GM23338 (cell line): ENCODE measurements at regions not wholly inside any gene's neighbourhood (a gene's known extent, or its start where the extent isn't known, plus 50 kb on each side); places are given as distances from the start of the nearest gene placed in this dataset.

ENCODE experiments used
- CREB1 ChIP-seq: fragments of 250-450 bp; sonication (Bioruptor Pico); IDR thresholded peaks from 2 replicates; pipeline ENCODE4 v1.5.0; 2020; ENCODE audit warnings: low read depth, mild to moderate bottlenecking, moderate library complexity
- EZH2 ChIP-seq: fragments of 200-600 bp; sonication (generic); IDR thresholded peaks from one replicate; pipeline ENCODE4 v1.8.0; 2017; ENCODE audit warnings: antibody characterized with exemption, mild to moderate bottlenecking, low read depth; ENCODE audit not compliant: unreplicated experiment
- EZH2phosphoT487 ChIP-seq: fragments of 200-600 bp; sonication (generic); IDR thresholded peaks from one replicate; pipeline ENCODE4 v1.8.1; 2018; ENCODE audit warnings: antibody characterized with exemption; ENCODE audit not compliant: unreplicated experiment
- JUNB ChIP-seq: IDR thresholded peaks from one replicate; pipeline ENCODE4 v1.6.1; 2016; ENCODE audit warnings: antibody characterized with exemption; ENCODE audit not compliant: unreplicated experiment
- NANOG ChIP-seq: IDR thresholded peaks from 2 replicates; pipeline ENCODE4 v1.6.1; 2016; ENCODE audit warnings: antibody characterized with exemption, borderline replicate concordance
- POLR2AphosphoS5 ChIP-seq: IDR thresholded peaks from 2 replicates; pipeline ENCODE4 v1.6.1; 2016; ENCODE audit warnings: antibody characterized with exemption, low read depth
- STAT1 ChIP-seq: IDR thresholded peaks from one replicate; pipeline ENCODE4 v1.6.1; 2016; ENCODE audit warnings: antibody characterized with exemption; ENCODE audit not compliant: unreplicated experiment
- ZNF114 ChIP-seq: fragments of 250-450 bp; sonication (Bioruptor Pico); IDR thresholded peaks from 2 replicates; pipeline ENCODE4 v1.5.0; 2020; ENCODE audit warnings: mild to moderate bottlenecking, moderate library complexity
- ZNF331 ChIP-seq: fragments of 250-450 bp; sonication (Bioruptor Pico); IDR thresholded peaks from 2 replicates; pipeline ENCODE4 v1.5.0; 2020; ENCODE audit warnings: low read depth, mild to moderate bottlenecking, moderate library complexity
- TF ChIP-seq, protein P1 (sequence below), 2 experiments: fragments of 200-600 bp in 1 of 2; sonication (generic) in 1 of 2; conservative IDR thresholded peaks; 2 replicates each; pipeline versions ENCODE4 v1.5.1 to v1.6.1; 2016 to 2017; ENCODE audit warnings: antibody characterized with exemption in 2 of 2, low read depth in 2 of 2, mild to moderate bottlenecking in 2 of 2, moderate library complexity in 1 of 2
- TF ChIP-seq, protein P2 (sequence below): IDR thresholded peaks from 2 replicates; pipeline ENCODE4 v1.6.1; 2016; ENCODE audit warnings: antibody characterized with exemption
- TF ChIP-seq, protein P3 (sequence below): IDR thresholded peaks from one replicate; pipeline ENCODE4 v1.6.1; 2018; ENCODE audit warnings: antibody characterized with exemption; ENCODE audit not compliant: unreplicated experiment

DNA sequence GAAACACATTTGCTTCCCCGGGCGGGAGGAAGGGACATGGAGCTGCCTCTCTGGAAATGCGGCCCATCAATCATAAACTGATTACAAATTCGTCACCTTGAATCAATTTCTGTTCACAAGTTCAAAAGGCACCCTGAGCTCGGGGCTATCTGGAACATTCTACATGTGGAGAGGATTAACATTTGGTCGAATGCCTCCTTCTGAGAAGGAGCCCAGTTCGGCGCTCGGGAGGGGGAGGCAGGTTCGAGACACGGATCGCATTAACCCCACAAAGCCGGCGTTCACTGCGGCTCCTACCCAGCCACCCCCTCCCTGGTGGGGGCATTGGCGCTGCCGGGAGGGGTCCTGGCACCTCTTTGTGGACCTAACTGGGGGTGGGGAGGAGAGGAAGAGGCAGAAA lies 108.0 kb downstream of the CPZ start:
- TF ChIP-seq, protein P1, sequence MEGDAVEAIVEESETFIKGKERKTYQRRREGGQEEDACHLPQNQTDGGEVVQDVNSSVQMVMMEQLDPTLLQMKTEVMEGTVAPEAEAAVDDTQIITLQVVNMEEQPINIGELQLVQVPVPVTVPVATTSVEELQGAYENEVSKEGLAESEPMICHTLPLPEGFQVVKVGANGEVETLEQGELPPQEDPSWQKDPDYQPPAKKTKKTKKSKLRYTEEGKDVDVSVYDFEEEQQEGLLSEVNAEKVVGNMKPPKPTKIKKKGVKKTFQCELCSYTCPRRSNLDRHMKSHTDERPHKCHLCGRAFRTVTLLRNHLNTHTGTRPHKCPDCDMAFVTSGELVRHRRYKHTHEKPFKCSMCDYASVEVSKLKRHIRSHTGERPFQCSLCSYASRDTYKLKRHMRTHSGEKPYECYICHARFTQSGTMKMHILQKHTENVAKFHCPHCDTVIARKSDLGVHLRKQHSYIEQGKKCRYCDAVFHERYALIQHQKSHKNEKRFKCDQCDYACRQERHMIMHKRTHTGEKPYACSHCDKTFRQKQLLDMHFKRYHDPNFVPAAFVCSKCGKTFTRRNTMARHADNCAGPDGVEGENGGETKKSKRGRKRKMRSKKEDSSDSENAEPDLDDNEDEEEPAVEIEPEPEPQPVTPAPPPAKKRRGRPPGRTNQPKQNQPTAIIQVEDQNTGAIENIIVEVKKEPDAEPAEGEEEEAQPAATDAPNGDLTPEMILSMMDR (conservative IDR thresholded peaks at IDR 0.05; ENCODE audit: low read depth in 2 of 2): no peak
- TF ChIP-seq, protein P2, sequence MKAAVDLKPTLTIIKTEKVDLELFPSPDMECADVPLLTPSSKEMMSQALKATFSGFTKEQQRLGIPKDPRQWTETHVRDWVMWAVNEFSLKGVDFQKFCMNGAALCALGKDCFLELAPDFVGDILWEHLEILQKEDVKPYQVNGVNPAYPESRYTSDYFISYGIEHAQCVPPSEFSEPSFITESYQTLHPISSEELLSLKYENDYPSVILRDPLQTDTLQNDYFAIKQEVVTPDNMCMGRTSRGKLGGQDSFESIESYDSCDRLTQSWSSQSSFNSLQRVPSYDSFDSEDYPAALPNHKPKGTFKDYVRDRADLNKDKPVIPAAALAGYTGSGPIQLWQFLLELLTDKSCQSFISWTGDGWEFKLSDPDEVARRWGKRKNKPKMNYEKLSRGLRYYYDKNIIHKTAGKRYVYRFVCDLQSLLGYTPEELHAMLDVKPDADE: no peak
- TF ChIP-seq EZH2phosphoT487 (no peak), STAT1 (no peak), EZH2 (no peak), POLR2AphosphoS5 (no peak), CREB1 (CRISPR knock-in tag) (no peak), ZNF114 (no peak), NANOG (no peak), JUNB (no peak), ZNF331 (no peak)
- TF ChIP-seq, protein P3, sequence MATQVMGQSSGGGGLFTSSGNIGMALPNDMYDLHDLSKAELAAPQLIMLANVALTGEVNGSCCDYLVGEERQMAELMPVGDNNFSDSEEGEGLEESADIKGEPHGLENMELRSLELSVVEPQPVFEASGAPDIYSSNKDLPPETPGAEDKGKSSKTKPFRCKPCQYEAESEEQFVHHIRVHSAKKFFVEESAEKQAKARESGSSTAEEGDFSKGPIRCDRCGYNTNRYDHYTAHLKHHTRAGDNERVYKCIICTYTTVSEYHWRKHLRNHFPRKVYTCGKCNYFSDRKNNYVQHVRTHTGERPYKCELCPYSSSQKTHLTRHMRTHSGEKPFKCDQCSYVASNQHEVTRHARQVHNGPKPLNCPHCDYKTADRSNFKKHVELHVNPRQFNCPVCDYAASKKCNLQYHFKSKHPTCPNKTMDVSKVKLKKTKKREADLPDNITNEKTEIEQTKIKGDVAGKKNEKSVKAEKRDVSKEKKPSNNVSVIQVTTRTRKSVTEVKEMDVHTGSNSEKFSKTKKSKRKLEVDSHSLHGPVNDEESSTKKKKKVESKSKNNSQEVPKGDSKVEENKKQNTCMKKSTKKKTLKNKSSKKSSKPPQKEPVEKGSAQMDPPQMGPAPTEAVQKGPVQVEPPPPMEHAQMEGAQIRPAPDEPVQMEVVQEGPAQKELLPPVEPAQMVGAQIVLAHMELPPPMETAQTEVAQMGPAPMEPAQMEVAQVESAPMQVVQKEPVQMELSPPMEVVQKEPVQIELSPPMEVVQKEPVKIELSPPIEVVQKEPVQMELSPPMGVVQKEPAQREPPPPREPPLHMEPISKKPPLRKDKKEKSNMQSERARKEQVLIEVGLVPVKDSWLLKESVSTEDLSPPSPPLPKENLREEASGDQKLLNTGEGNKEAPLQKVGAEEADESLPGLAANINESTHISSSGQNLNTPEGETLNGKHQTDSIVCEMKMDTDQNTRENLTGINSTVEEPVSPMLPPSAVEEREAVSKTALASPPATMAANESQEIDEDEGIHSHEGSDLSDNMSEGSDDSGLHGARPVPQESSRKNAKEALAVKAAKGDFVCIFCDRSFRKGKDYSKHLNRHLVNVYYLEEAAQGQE: no peak
